HEK293 (cell line): ENCODE measurements at regions not wholly inside any gene's neighbourhood (a gene's known extent, or its start where the extent isn't known, plus 50 kb on each side); places are given as distances from the start of the nearest gene placed in this dataset.

Experiments
- CTCF ChIA-PET: fragments of 350-600 bp; formaldehyde crosslinking; extraction: SDS; loops from one replicate; lab custom pipeline; 2021; ENCODE audit warnings: antibody characterized with exemption; lab: Yijun Ruan, JAX
- POLR2A ChIA-PET: fragments of 300-600 bp; formaldehyde crosslinking; extraction: SDS; loops from one replicate; lab custom pipeline; 2020; ENCODE audit warnings: antibody characterized with exemption, inconsistent platforms; lab: Yijun Ruan, JAX
- H3K27ac ChIP-seq: fragments of 200-500 bp; sonication (Bioruptor generic); 2 replicates; pipeline ENCODE4 v1.5.1; 2014; ENCODE audit warnings: low read depth, low read length, control low read depth, inconsistent platforms; ENCODE audit errors: extremely low read depth
- H3K36me3 ChIP-seq, 2 experiments: fragments of 200-500 bp in 1 of 2; sonication (Bioruptor generic) in 1 of 2; 1 replicate in 1 of 2; 2 replicates in 1 of 2; pipeline ENCODE4 v1.5.1; 2014 to 2017; ENCODE audit warnings: inconsistent platforms in 2 of 2, low read length in 2 of 2; ENCODE audit not compliant: control insufficient read depth in 2 of 2, insufficient read depth in 1 of 2
- H3K4me1 ChIP-seq: fragments of 200-500 bp; sonication (Bioruptor generic); 2 replicates; pipeline ENCODE4 v1.5.1; 2014; ENCODE audit warnings: mild to moderate bottlenecking, low read length, inconsistent platforms; ENCODE audit not compliant: control insufficient read depth, insufficient read depth
- H3K4me3 ChIP-seq: 2 replicates; pipeline ENCODE4 v1.5.1; 2011; ENCODE audit warnings: low read depth, mild to moderate bottlenecking, control low read depth, low read length, moderate library complexity
- H3K9me3 ChIP-seq: fragments of 200-500 bp; sonication (Bioruptor generic); 2 replicates; pipeline ENCODE4 v1.5.1; 2014; ENCODE audit warnings: low read depth, low read length, inconsistent platforms; ENCODE audit not compliant: control insufficient read depth, insufficient read depth
- PATZ1 ChIP-seq: fragments of 450-650 bp; formaldehyde crosslinking; IDR thresholded peaks from 2 replicates; pipeline ENCODE4 v1.5.1; 2016; ENCODE audit warnings: missing biosample characterization, missing genetic modification characterization
- WT1 ChIP-seq: fragments of 450-650 bp; formaldehyde crosslinking; IDR thresholded peaks from 2 replicates; pipeline ENCODE4 v1.5.1; 2016; ENCODE audit warnings: missing biosample characterization, missing genetic modification characterization
- ZBTB6 ChIP-seq: fragments of 450-650 bp; formaldehyde crosslinking; IDR thresholded peaks from 2 replicates; pipeline ENCODE4 v1.5.1; 2017; ENCODE audit warnings: missing biosample characterization, missing genetic modification characterization
- ZIC2 ChIP-seq: fragments of 450-650 bp; formaldehyde crosslinking; IDR thresholded peaks from 2 replicates; pipeline ENCODE4 v1.5.1; 2016; ENCODE audit warnings: missing biosample characterization, missing genetic modification characterization
- ZNF16 ChIP-seq: fragments of 450-650 bp; formaldehyde crosslinking; IDR thresholded peaks from 2 replicates; pipeline ENCODE4 v1.5.1; 2016; ENCODE audit warnings: low read depth, missing biosample characterization, missing genetic modification characterization
- ZNF23 ChIP-seq: fragments of 450-650 bp; formaldehyde crosslinking; IDR thresholded peaks from 2 replicates; pipeline ENCODE4 v1.5.1; 2016; ENCODE audit warnings: missing biosample characterization, missing genetic modification characterization, borderline replicate concordance
- ZNF335 ChIP-seq: fragments of 450-650 bp; formaldehyde crosslinking; conservative IDR thresholded peaks from 2 replicates; pipeline ENCODE4 v1.5.1; 2016; ENCODE audit warnings: missing biosample characterization, missing genetic modification characterization
- ZNF366 ChIP-seq: fragments of 450-650 bp; formaldehyde crosslinking; conservative IDR thresholded peaks from 2 replicates; pipeline ENCODE4 v1.5.1; 2016; ENCODE audit warnings: missing biosample characterization, missing genetic modification characterization
- ZNF530 ChIP-seq: fragments of 450-650 bp; formaldehyde crosslinking; IDR thresholded peaks from 2 replicates; pipeline ENCODE4 v1.5.1; 2016; ENCODE audit warnings: low read depth, missing biosample characterization, missing genetic modification characterization
- ZNF664 ChIP-seq: fragments of 450-650 bp; formaldehyde crosslinking; IDR thresholded peaks from 2 replicates; pipeline ENCODE4 v1.5.1; 2016; ENCODE audit warnings: missing biosample characterization, missing genetic modification characterization
- ZNF768 ChIP-seq: fragments of 450-650 bp; formaldehyde crosslinking; IDR thresholded peaks from 2 replicates; pipeline ENCODE4 v1.5.1; 2018; ENCODE audit warnings: missing biosample characterization, mild to moderate bottlenecking, missing genetic modification characterization
- ZSCAN16 ChIP-seq: fragments of 450-650 bp; formaldehyde crosslinking; IDR thresholded peaks from 2 replicates; pipeline ENCODE4 v1.5.1; 2016; ENCODE audit warnings: missing biosample characterization, missing genetic modification characterization
- ZSCAN4 ChIP-seq: fragments of 450-650 bp; formaldehyde crosslinking; IDR thresholded peaks from 2 replicates; pipeline ENCODE4 v1.5.1; 2017; ENCODE audit warnings: missing biosample characterization, missing genetic modification characterization
- ZSCAN5A ChIP-seq: fragments of 450-650 bp; formaldehyde crosslinking; IDR thresholded peaks from 2 replicates; pipeline ENCODE4 v1.5.1; 2016; ENCODE audit warnings: missing biosample characterization, missing genetic modification characterization
- TF ChIP-seq, protein P1 (sequence below): fragments of 450-650 bp; formaldehyde crosslinking; IDR thresholded peaks from 2 replicates; pipeline ENCODE4 v1.5.1; 2016; ENCODE audit warnings: missing biosample characterization, missing genetic modification characterization, borderline replicate concordance
- TF ChIP-seq, protein P2 (sequence below): fragments of 450-650 bp; formaldehyde crosslinking; IDR thresholded peaks from 2 replicates; pipeline ENCODE4 v1.5.1; 2016; ENCODE audit warnings: missing biosample characterization, missing genetic modification characterization

DNA sequence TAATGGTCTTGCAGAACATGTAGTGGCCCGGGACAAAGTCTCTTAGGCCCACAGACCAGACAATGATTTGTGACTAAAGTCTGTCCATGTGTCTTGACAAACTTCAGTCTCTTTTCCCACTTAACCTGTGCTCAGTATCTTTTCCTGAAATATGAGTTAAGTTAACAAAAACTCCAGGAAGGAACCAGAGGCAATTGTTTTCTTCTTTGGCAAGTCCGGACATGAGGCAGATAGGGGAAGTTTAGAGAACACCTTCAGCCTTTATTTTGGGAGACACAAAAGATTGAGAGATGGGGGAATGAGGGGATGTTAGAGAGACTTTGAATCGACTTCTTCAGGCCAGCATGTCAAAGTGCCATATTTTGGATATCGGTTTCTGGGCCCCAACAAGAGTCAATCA, 80.2 kb upstream of the FRMPD4 start:
- H3K9me3 ChIP-seq = no peaks in the 10 kb centered on the region
- TF ChIP-seq ZNF664 (tag by site-specific recombination) = 0 out of 2 replicates have a peak, but pooled peaks have one; percentile 22
- 0 out of 2 replicates have a peak, but pooled peaks have one; percentile 59 for TF ChIP-seq ZSCAN16 (tag by site-specific recombination)
- TF ChIP-seq ZSCAN5A (tag by site-specific recombination) = no peak
- TF ChIP-seq, all 188 proteins: peak for 2
- Histone ChIP-seq H3K4me3 (no peak overlapping the region), H3K36me3 (no peaks in the 10 kb centered on the region), H3K27ac (peak overlapping the region; percentile 2; the same call in 1 of the 2 replicates), H3K4me1 (0 out of 2 replicates have a peak, but pooled peaks cover 2% of the 10 kb centered on the region)
- ChIA-PET POLR2A (no interaction called here), CTCF (interaction anchor here (0.5 kb wide), 1 partner anchor 89 kb away, joined by 3 read pairs; no protein-coding TSS in a partner anchor)

GRCh38 chrX:12060489-12061260, 77.6 kb upstream of the FRMPD4 start:
- H3K36me3 ChIP-seq = no peaks in the 10 kb centered on the region
- no peak overlapping the region for H3K27ac ChIP-seq
- 0 out of 2 replicates have a peak, but pooled peaks cover 2% of the 10 kb centered on the region for H3K4me1 ChIP-seq
- no peaks in the 10 kb centered on the region for H3K9me3 ChIP-seq
- ChIA-PET CTCF (interaction anchor here (0.5 to 1.0 kb wide), 4 partner anchors 97 to 710 kb away, joined by 3 to 5 read pairs (median 3); no protein-coding TSS in a partner anchor), POLR2A (no interaction called here)
- no peak overlapping the region for H3K4me3 ChIP-seq
- TF ChIP-seq, protein P1, sequence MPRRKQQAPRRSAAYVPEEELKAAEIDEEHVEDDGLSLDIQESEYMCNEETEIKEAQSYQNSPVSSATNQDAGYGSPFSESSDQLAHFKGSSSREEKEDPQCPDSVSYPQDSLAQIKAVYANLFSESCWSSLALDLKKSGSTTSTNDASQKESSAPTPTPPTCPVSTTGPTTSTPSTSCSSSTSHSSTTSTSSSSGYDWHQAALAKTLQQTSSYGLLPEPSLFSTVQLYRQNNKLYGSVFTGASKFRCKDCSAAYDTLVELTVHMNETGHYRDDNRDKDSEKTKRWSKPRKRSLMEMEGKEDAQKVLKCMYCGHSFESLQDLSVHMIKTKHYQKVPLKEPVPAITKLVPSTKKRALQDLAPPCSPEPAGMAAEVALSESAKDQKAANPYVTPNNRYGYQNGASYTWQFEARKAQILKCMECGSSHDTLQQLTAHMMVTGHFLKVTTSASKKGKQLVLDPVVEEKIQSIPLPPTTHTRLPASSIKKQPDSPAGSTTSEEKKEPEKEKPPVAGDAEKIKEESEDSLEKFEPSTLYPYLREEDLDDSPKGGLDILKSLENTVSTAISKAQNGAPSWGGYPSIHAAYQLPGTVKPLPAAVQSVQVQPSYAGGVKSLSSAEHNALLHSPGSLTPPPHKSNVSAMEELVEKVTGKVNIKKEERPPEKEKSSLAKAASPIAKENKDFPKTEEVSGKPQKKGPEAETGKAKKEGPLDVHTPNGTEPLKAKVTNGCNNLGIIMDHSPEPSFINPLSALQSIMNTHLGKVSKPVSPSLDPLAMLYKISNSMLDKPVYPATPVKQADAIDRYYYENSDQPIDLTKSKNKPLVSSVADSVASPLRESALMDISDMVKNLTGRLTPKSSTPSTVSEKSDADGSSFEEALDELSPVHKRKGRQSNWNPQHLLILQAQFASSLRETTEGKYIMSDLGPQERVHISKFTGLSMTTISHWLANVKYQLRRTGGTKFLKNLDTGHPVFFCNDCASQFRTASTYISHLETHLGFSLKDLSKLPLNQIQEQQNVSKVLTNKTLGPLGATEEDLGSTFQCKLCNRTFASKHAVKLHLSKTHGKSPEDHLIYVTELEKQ (tag by site-specific recombination) = no peak
- TF ChIP-seq ZBTB6 (tag by site-specific recombination) = no peak
- TF ChIP-seq PATZ1 (tag by site-specific recombination) = no peak
- TF ChIP-seq ZNF530 (tag by site-specific recombination) = no peak
- TF ChIP-seq ZNF335 = no peak
- no peak for TF ChIP-seq WT1 (tag by site-specific recombination)
- TF ChIP-seq ZNF768 = no peak
- TF ChIP-seq, protein P2, sequence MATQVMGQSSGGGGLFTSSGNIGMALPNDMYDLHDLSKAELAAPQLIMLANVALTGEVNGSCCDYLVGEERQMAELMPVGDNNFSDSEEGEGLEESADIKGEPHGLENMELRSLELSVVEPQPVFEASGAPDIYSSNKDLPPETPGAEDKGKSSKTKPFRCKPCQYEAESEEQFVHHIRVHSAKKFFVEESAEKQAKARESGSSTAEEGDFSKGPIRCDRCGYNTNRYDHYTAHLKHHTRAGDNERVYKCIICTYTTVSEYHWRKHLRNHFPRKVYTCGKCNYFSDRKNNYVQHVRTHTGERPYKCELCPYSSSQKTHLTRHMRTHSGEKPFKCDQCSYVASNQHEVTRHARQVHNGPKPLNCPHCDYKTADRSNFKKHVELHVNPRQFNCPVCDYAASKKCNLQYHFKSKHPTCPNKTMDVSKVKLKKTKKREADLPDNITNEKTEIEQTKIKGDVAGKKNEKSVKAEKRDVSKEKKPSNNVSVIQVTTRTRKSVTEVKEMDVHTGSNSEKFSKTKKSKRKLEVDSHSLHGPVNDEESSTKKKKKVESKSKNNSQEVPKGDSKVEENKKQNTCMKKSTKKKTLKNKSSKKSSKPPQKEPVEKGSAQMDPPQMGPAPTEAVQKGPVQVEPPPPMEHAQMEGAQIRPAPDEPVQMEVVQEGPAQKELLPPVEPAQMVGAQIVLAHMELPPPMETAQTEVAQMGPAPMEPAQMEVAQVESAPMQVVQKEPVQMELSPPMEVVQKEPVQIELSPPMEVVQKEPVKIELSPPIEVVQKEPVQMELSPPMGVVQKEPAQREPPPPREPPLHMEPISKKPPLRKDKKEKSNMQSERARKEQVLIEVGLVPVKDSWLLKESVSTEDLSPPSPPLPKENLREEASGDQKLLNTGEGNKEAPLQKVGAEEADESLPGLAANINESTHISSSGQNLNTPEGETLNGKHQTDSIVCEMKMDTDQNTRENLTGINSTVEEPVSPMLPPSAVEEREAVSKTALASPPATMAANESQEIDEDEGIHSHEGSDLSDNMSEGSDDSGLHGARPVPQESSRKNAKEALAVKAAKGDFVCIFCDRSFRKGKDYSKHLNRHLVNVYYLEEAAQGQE (tag by site-specific recombination) = no peak
- no peak for TF ChIP-seq ZNF16 (tag by site-specific recombination)
- no peak for TF ChIP-seq ZNF366 (tag by site-specific recombination)
- no peak for TF ChIP-seq ZSCAN4
- no peak for TF ChIP-seq ZIC2
- TF ChIP-seq ZNF23 (tag by site-specific recombination) = no peak
